ENCODE measurements at regions not wholly inside any gene's neighbourhood (a gene's known extent, or its start where the extent isn't known, plus 50 kb on each side); places are given as distances from the start of the nearest gene placed in this dataset.

- TF ChIP-seq RAD21 (IDR thresholded peaks at IDR 0.05; ENCODE audit: low read depth): no peak
- no peak for TF ChIP-seq CREB1 (IDR thresholded peaks at IDR 0.05; ENCODE audit: low read depth)
- TF ChIP-seq EGR1 (IDR thresholded peaks at IDR 0.05): no peak
- TF ChIP-seq, protein P1, sequence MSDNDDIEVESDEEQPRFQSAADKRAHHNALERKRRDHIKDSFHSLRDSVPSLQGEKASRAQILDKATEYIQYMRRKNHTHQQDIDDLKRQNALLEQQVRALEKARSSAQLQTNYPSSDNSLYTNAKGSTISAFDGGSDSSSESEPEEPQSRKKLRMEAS (IDR thresholded peaks at IDR 0.05): no peak
- no peak for TF ChIP-seq EP300 (IDR thresholded peaks at IDR 0.05; ENCODE audit: borderline replicate concordance)
- TF ChIP-seq NFIC (IDR thresholded peaks at IDR 0.05): no peak
- no peak for TF ChIP-seq REST (IDR thresholded peaks at IDR 0.05; ENCODE audit: low read depth)
- no peak for TF ChIP-seq CEBPB (IDR thresholded peaks at IDR 0.05)
- no peak for TF ChIP-seq TAF1 (IDR thresholded peaks at IDR 0.05; ENCODE audit: low read depth)
- no peak for TF ChIP-seq YY1 (IDR thresholded peaks at IDR 0.05; ENCODE audit: low read depth)
- TF ChIP-seq, protein P2, sequence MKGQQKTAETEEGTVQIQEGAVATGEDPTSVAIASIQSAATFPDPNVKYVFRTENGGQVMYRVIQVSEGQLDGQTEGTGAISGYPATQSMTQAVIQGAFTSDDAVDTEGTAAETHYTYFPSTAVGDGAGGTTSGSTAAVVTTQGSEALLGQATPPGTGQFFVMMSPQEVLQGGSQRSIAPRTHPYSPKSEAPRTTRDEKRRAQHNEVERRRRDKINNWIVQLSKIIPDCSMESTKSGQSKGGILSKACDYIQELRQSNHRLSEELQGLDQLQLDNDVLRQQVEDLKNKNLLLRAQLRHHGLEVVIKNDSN (IDR thresholded peaks at IDR 0.05): no peak
- TF ChIP-seq TEAD4 (IDR thresholded peaks at IDR 0.05): no peak
- no peak for TF ChIP-seq TCF12 (IDR thresholded peaks at IDR 0.05; ENCODE audit: low read depth)
Measured at GRCh38 chr13:104525467-104525866, 1459.2 kb upstream of the SLC10A2 start.
